ENCODE measurements at regions not wholly inside any gene's neighbourhood (a gene's known extent, or its start where the extent isn't known, plus 50 kb on each side); places are given as distances from the start of the nearest gene placed in this dataset.

- no peak for TF ChIP-seq CTCF (IDR thresholded peaks at IDR 0.05)
- no peak for TF ChIP-seq POLR2A (IDR thresholded peaks at IDR 0.05)
Measured at GRCh38 chr1:168976267-168976666, 130.2 kb upstream of the ATP1B1 start.

All from transverse colon (tissue), 3 donors.